ENCODE measurements at regions not wholly inside any gene's neighbourhood (a gene's known extent, or its start where the extent isn't known, plus 50 kb on each side); places are given as distances from the start of the nearest gene placed in this dataset.
"Not testable (repeated sequence)": the region's sequence is repeated elsewhere in the genome, so short reads cannot be mapped to it uniquely, and the experiment has no call there.

DNA sequence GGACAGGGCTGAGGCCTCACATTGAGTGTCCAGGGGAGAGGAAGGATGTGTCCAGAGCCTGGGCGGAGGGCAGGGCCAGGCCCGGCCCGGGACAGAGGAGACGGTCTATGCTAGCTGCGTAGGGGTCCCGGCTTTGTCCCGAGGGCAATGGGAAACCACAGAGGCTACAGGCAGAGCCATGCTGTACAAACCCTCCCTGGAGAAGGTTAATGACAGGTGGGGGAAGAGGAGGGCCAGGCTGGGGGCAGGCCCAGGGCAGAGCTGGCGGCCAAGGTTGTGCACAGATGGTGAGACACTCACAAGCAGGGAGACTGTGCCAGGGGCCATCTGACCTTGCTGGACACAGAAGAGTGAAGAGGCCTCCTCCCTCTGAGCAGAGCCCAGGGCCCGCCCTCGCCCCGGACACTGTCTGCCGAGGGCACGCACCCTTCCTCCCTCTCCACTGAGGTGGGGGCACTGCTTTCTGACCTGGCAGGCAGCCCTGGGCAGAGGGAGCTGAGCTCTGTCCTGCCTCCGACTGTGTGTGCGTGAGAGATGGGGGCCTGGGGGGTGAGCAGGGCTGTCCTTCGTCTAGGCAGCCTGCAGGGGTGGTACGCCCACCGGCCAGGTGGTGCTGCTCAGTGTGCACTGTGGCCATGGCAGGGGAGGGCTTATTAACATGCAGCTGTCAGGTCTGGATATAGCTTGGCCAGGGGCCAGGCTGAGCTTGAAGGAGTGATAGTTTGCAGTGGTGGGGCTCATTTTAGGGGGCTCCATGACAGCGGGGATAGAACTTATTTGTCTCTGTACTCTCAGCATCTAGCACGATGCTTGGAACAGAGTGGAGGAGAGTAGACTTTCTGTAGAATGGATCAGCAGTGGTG lies 75.7 kb upstream of the LRPAP1 start:
- H3K4me1 Mint-ChIP-seq = peaks cover 0 to 1% (median 0%) of the 10 kb centered on the region in 3 donors
- H3K27me3 Mint-ChIP-seq = no peaks in the 10 kb centered on the region
- H3K9me3 Mint-ChIP-seq = peaks cover 0 to 1% (median 1%) of the 10 kb centered on the region in 3 donors
- no peak overlapping the region for H3K4me3 Mint-ChIP-seq
- H3K36me3 Mint-ChIP-seq = no peaks in the 10 kb centered on the region
- no peak overlapping the region for H3K27ac Mint-ChIP-seq

DNA sequence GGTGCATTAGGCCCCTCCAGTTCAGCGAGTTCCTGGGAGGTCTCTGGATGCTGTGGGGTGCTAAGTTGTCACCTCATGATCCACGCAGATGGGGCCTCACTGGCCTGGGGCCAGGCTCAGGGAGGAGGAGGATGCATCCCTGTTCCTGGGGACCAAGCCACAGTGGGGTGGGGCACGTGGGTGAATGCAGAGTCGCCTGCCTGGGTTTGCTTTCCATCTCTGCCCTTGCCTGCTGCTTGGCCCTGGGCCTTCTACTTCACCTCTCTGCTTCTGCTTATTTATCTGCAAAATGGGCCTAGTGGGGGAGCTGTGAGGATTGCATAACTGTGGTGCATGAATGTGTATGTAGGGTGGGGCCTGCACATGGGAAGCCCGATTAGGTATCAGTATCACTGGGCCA lies 74.6 kb upstream of the LRPAP1 start:
- not testable (repeated sequence) for H3K36me3 Mint-ChIP-seq, H3K27me3 Mint-ChIP-seq, H3K27ac Mint-ChIP-seq, H3K4me1 Mint-ChIP-seq, H3K4me3 Mint-ChIP-seq, H3K9me3 Mint-ChIP-seq

DNA sequence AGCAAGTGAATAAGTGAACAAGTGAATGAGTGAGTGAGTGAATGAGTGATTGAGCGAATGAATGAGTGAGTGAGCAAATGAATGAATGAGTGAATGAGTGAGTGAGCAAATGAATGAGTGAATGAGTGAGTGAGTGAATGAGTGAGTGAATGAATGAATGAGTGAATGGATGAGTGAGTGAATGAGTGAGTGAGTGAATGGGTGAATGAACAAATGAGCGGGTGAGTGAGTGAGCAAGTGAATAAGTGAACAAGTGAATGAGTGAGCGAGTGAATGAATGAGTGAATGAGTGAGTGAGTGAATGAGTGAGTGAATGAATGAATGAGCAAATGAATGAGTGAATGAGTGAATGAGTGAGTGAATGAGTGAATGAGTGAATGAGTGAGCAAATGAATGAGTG lies 74.0 kb upstream of the LRPAP1 start:
- H3K36me3 Mint-ChIP-seq, H3K4me1 Mint-ChIP-seq: not testable (repeated sequence)

DNA sequence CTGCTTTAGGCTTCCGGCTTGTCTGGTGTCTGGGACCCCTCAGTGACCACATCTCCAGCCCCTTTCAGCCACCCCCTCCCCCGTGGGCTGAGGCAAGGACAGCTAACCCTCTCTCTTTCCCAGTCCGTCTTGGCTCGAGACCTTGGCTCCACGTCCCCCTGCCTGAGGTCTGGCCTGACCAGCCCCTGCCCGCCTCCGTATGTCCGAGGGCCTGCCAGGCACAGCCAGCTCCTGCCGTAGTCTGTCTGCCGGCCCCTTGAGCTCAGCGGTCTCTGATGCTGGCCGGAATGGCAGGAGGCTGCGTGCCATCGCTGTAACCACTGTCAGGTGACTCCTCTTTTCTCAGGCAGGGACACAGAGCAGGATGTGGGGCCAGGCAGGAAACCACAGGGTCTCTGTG lies 73.3 kb upstream of the LRPAP1 start:
- H3K27me3 Mint-ChIP-seq = no peaks in the 10 kb centered on the region
- no peak overlapping the region for H3K27ac Mint-ChIP-seq
- no peak overlapping the region for H3K4me3 Mint-ChIP-seq
- no peaks in the 10 kb centered on the region for H3K36me3 Mint-ChIP-seq
- H3K4me1 Mint-ChIP-seq = peaks cover 0 to 1% (median 0%) of the 10 kb centered on the region in 3 donors
- no peaks in the 10 kb centered on the region for H3K9me3 Mint-ChIP-seq

More for the DNA sequence above, 74.0 kb upstream of the LRPAP1 start:
- H3K27me3 Mint-ChIP-seq, H3K27ac Mint-ChIP-seq, H3K9me3 Mint-ChIP-seq, H3K4me3 Mint-ChIP-seq: not testable (repeated sequence)

DNA sequence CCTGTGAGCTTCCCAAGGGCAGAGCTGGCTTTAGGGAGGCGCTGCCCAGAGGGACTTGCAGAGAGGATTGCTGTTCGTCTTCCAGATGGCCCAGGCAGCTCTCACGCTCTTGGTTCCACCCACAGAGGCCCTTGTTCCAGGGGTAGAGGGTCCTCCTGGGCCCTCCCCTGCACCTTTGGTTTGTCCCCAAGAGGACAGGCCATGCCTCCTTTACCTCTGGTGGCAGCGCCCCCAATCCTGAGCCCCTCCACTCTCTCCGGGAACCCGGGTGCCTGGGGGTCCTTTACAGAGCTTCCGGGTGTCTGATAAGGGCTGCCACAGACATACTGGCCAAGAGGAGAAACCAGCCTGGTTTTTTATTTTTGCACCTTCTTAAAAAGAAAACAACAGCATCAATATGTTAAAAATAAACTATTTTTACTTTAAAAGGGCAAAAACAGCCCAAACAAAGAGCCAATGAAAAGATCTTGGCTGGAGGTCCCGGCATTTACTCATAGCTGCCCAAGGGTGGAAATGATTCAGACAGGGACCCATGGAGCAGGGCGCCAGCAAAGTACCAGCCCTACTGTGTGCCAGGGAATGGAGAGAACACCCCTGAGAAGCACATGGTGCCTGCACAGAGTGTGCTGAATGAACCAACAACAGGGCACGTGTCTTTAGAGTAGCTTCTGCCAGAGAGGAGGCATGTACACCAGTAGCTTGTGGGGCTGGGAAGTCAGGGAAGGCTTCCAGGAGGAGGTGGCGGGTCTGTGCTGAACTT lies 70.8 kb upstream of the LRPAP1 start:
- not testable (repeated sequence) for H3K9me3 Mint-ChIP-seq, H3K27me3 Mint-ChIP-seq, H3K36me3 Mint-ChIP-seq, H3K4me1 Mint-ChIP-seq, H3K27ac Mint-ChIP-seq
- H3K4me3 Mint-ChIP-seq = peak overlapping the region in 1 of 4 donors; percentile 17

DNA sequence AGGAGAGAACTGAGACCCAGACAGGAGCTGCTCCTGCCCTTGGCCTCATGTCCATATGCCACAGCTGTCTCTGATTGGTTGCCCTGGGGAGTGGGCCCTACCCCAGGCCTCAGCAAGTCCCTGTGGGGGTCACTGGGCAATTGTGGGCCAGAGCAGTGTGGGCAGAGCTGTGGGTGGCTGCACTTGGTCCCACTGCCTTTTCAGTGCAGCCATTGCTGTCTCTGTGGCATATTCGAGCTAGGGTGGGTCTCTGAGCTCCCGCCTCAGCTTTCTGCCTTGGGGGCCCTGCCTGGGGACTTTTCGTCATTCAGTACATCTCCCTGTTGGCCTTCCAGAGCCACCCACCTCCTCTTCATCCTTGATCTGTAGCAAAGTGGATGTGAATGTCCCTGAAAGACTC lies 69.8 kb upstream of the LRPAP1 start:
- Mint-ChIP-seq H3K27me3 (no peaks in the 10 kb centered on the region), H3K9me3 (no peaks in the 10 kb centered on the region), H3K4me1 (no peaks in the 10 kb centered on the region), H3K27ac (no peak overlapping the region), H3K4me3 (no peak overlapping the region), H3K36me3 (no peaks in the 10 kb centered on the region)

DNA sequence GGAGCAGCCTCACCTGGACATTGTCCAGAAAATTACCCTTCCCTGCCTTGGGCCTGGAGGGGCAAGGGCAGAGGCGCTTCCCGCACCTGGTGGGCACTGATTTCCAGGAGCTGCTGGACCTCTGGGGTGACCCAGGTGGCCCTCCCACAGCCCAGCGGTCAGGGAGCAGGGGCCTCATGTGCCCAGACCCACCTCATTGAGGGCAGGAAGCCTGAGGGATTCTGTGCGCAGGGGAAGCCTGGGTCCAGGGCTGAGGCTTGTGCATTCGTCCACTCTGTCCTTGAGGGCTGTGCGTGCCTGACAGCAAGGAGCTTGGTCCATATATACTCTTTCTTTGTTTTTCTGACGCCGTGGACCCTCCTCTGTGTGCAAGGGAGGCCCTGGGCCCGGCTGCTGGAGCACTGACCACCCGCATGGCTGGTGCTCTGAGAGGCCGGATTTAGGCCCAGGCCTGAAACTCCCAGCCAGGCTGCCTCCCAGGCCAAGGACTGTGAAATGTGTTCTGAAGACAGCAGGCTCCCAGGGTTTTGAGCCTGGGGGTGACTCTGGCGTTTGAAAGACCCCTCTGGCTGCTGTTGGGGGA lies 69.0 kb upstream of the LRPAP1 start:
- not testable (repeated sequence) for H3K4me3 Mint-ChIP-seq, H3K4me1 Mint-ChIP-seq, H3K9me3 Mint-ChIP-seq, H3K27ac Mint-ChIP-seq, H3K36me3 Mint-ChIP-seq, H3K27me3 Mint-ChIP-seq

DNA sequence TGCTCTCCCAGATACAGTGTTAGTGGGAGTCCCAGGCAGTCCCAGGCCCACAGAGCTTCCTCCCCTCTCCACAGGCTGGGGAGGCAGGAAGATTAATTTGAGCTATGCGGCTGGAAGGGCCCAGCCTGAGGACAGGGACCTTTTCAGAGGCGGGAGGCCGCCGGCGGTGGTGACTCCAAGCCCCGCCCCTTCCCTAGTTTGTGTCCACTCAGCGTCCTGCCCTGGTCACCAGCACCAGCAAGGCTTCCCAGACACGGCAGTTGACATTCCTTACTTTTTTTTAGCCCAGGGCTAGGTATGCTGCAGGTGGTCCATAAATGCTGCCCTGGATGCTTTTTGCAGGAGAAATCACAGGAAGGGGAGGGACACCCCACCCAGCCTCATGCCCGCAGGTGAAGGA lies 67.7 kb upstream of the LRPAP1 start:
- Mint-ChIP-seq H3K9me3 (no peaks in the 10 kb centered on the region), H3K4me3 (no peak overlapping the region), H3K27ac (no peak overlapping the region), H3K36me3 (no peaks in the 10 kb centered on the region), H3K4me1 (no peaks in the 10 kb centered on the region), H3K27me3 (peaks cover 7% of the 10 kb centered on the region)

DNA sequence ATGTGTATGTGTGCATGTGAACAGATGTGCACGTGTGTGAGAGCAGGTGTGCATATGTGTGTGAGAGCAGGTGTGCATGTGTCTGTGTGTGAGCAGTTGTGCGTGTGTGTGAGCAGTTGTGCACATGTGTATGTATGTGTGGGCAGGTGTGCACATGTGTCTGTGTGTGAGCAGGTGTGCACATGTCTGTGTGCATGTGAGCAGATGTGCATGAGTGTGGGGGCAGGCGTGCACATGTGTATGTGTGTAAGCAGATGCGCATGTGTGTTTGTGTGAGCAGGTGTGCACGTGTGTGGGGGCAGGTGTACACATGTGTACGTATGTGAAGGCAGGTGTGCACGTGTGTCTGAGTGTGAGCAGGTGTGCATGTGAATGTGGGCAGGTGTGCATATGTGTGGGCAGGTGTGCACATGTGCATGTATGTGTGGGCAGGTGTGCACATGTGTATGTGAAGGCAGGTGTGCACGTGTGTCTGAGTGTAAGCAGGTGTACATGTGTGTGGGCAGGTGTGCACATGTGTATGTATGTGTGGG lies 66.5 kb upstream of the LRPAP1 start:
- no peaks in the 10 kb centered on the region for H3K9me3 Mint-ChIP-seq
- H3K4me3 Mint-ChIP-seq = no peak overlapping the region
- peaks cover 9% of the 10 kb centered on the region for H3K27me3 Mint-ChIP-seq

DNA sequence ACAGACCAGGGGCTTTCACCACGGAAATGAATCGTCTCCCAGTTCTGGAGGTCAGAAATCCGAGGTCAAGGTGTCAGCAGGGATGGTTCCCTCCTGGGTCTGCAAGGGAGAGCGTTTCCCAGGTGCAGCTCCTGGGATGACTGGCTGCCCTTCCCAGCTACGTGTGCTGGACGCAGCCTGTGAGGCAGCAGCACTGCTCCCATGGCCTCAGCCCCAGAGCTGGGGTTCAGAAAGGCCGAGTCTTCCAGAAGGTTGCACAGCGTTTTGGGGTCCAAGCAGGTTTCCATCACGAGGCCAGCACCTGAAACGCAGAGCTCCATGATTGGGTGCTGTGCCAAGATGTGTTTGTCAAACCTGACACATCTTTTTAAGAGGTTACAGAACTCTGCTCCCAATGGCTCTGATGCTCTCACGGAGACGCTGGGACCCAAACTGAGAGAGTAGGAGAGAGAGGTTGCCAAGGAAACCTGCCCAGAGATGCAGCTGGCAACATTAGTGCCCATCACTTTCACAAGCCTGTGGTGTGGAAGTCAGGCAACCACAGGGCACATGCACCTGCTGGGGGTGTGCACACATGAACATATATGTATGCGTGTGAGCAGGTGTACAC lies 65.8 kb upstream of the LRPAP1 start:
- not testable (repeated sequence) for H3K36me3 Mint-ChIP-seq, H3K9me3 Mint-ChIP-seq, H3K4me1 Mint-ChIP-seq, H3K4me3 Mint-ChIP-seq, H3K27ac Mint-ChIP-seq
- peaks cover 15% of the 10 kb centered on the region for H3K27me3 Mint-ChIP-seq

More for the DNA sequence above, 66.5 kb upstream of the LRPAP1 start:
- Mint-ChIP-seq H3K36me3 (no peaks in the 10 kb centered on the region), H3K4me1 (no peaks in the 10 kb centered on the region), H3K27ac (no peak overlapping the region)

DNA sequence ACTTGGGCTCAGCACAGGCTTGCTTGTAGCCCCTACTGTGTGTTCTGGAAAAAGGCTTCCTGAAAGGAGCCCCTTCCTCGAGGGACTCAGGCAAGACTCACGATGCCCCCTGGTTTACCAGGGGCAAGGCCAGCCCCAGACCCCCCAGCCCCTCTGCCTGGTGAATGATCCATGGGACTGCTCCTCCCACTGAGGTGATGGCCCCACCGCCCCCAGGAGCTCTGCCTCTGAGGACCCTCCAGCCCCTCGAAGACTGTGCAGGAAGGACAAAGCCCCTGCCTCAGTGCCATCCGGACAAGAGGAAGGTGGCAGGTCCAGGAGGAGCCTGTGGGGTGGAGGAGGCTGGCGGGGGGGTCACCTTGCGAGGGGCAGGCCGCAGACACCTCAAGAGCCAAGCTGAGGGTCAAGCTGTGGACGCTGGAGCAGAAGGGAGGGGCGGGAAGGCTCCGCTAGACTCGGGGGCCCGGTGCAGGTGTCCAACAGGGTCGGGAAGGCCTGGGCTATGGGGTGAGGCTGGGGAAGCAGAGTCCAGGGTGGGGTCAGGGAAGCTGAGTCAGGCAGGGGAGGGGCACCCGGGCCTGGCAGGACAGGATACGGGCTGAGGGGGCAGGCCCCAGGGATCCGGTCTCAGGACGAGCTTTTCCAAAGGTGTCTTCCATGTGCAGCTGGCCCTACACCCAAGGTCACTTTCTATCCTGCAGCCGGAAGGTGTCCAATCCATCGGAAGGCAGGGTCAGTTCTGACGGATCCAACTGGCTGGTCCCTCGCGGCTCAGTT lies 64.9 kb upstream of the LRPAP1 start:
- not testable (repeated sequence) for H3K4me3 Mint-ChIP-seq, H3K4me1 Mint-ChIP-seq, H3K36me3 Mint-ChIP-seq, H3K27ac Mint-ChIP-seq, H3K9me3 Mint-ChIP-seq
- peaks cover 15% of the 10 kb centered on the region for H3K27me3 Mint-ChIP-seq

DNA sequence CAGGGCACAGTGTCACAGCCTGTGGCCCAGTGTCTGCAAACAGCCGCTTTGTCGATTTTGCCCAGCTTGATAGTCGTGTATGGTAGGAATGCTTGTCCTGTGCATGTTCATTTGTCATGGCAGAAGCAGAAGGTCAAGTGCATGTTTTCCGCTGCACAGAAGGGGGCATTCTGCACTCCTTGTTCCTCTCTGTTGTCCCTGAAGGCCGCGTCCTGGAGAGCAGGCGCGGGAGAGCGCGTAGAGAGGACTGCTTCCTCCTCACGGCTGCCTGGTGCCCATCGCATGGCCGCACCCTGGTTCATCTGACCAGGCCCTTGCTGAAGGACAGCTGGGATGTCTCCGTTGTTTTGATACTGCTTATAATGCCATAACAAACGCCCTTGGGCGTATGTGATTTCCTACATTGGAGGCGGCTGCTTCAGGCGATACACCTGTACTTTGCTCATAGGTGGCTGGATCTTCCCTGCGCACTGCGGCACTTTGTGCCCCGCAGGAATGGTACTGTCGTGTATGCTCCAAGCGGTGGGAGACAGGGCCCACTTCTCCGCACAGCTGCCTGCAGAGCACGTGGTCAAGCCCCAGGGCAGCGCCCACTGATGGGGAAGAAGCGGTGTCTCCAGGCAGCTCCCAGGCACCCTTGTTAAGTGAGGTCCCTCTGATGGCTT lies 63.5 kb upstream of the LRPAP1 start:
- peaks cover 15% of the 10 kb centered on the region for H3K27me3 Mint-ChIP-seq
- not testable (repeated sequence) for H3K27ac Mint-ChIP-seq, H3K4me3 Mint-ChIP-seq, H3K9me3 Mint-ChIP-seq, H3K36me3 Mint-ChIP-seq, H3K4me1 Mint-ChIP-seq

DNA sequence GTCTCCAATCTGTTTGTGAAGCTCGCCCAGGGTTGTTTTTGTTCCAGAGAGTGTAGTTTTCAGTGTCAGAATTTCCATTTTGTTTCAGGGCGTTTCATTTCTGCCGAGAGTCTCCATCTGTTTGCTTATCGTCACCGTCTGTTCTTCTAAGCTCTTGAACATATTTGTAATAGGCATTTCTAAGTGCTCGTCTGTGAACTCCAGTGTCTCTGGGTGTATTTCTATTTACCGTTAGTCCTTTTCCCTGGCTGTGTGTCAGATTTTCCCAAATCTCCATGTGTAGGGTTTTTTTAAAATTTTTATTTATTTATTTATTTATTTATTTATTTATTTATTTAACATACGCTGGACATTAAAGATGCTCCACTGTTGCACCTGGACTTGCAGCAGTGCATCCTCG lies 62.5 kb upstream of the LRPAP1 start:
- H3K27me3 Mint-ChIP-seq = peaks cover 15% of the 10 kb centered on the region
- not testable (repeated sequence) for H3K27ac Mint-ChIP-seq, H3K9me3 Mint-ChIP-seq, H3K4me1 Mint-ChIP-seq, H3K4me3 Mint-ChIP-seq, H3K36me3 Mint-ChIP-seq

Data from IgD-negative memory B cell (primary cell).